Fibroblast of pulmonary artery (primary cell): ENCODE measurements at regions not wholly inside any gene's neighbourhood (a gene's known extent, or its start where the extent isn't known, plus 50 kb on each side); places are given as distances from the start of the nearest gene placed in this dataset.

ENCODE experiments used
- DNase-seq: peaks from one replicate; pipeline ENCODE4 v3.0.0-alpha.2; 2010; ENCODE audit warnings: low read depth
- H3K4me3 ChIP-seq: replicated peaks from 2 replicates; pipeline ENCODE4 v1.5.1; 2011; ENCODE audit warnings: low read depth, mild to moderate bottlenecking, control low read depth, low read length, moderate library complexity
- CTCF ChIP-seq: IDR thresholded peaks from 2 replicates; pipeline ENCODE4 v1.5.1; 2011; ENCODE audit warnings: mild to moderate bottlenecking, control low read depth, low read length, inconsistent platforms; ENCODE audit errors: missing control alignments

- H3K4me3 ChIP-seq: no peak overlapping the region
- TF ChIP-seq CTCF: no peak
- no peak for DNase-seq
Observed at GRCh38 chrX:39667736-39668482, 429.8 kb downstream of the BCOR start.

DNA sequence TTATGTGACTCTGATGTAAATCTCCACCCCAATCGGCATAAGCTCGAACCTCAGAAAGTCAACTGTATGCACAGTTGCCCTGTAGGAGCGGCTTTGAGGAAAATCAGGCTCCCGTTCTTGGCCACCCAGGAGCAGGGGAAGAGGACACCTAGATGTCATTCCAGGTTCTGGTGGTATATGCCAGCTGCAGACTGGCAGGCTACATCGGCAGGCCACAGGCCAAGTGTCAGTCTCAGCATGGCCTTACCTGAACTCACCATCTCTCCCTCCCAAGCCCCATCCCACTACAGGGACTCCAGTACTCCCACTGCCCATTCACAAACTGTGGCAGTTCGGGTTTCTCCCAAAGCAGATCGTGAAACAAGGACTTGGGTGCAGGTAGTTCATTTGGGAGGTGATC lies 428.1 kb downstream of the BCOR start:
- no peak for DNase-seq
- no peak for TF ChIP-seq CTCF
- H3K4me3 ChIP-seq: no peak overlapping the region

DNA sequence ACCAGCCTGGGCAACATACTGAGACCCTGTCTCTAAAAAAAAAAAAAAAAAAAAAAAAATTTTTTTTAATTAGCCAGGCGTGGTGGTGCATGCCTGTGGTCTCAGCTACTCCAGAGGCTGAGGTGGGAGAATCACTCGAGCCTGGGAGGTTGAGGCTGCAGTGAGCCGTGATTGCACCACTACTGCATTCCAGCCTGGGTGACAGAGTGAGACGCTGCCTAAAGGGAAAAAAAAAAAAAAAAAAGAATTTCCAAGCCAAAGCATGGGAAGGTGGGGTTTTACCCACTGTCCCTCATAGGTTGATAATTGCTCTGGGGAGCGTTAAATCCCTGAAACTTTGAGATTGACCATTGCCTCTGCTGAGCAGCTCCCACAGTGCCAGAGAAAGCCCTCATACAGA lies 427.5 kb downstream of the BCOR start:
- no peak for TF ChIP-seq CTCF
- DNase-seq: no peak
- no peak overlapping the region for H3K4me3 ChIP-seq

DNA sequence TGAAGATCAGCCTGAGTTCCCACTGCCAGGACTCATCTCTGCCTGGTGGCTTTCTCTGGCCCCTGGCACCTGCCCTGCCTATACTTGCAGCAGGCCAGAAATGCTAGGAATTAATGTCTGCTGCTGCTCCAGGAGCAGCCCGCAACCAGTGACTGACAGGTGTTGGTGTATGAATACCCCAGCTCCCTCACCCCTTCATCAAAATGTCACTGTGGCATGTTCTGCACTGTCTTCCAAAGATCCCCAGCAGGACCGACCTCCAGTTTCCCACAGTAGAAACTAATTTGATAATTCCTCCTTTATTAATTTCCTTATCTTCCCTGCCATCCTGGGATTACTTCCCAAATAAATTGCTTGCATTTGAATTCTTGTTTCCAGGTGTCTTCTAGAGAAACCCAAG lies 425.4 kb downstream of the BCOR start:
- TF ChIP-seq CTCF: no peak
- no peak for DNase-seq
- no peak overlapping the region for H3K4me3 ChIP-seq

DNA sequence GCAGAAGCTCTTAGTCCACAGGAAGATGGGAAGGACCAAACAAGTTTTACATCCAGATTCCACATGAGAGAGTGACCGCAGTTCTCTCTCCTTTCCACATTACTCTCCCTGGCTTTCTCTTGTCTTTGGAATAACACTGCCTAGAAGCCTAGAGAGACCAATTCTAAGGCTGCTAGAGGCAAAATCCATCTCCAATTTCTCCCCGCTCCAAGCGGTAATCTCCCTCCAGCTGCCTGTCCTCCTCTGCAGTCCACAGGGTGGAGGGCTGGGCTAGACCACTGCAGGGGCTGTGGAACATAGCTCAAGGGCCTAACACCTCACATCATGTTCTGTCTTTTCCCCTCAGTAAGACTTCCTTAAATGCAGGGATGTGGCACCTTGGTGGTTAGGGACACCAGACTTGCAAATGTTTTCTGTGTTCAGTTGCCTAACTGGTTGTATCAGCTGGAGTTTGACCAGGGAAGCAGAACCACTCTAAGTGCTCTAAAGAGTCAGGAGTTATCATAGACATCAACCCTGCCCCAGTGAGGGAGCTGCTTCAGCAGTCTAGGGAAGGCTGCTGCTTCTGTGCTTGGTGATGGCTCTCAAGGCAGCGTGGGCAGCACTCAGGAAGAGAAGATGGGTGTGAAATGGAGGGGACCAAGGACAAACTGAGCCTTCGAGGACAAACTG lies 423.1 kb downstream of the BCOR start:
- no peak for DNase-seq
- no peak for TF ChIP-seq CTCF
- H3K4me3 ChIP-seq: no peak overlapping the region

- H3K4me3 ChIP-seq: no peak overlapping the region
- no peak for DNase-seq
- TF ChIP-seq CTCF: no peak
Observed at GRCh38 chrX:39675162-39675553, 422.6 kb downstream of the BCOR start.

DNA sequence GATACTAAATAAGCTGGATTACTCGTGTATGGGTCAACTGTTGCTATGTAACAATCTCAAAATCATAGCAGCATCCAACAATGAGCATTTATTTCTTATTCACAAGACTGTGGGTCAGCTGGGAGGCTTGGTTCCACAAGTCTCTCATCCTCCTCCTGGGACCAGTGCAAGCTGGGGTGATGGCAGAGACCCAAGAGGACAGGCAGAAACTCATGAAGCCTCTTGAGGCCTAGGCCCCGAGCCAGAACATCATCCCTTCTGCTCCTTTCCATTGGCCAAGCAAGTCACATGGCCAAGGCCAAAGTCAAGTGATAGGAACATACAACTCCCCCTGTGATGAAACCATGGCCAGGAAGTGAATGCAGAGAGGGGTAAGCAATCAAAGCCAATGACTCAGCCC lies 422.1 kb downstream of the BCOR start:
- peak; percentile 25 for DNase-seq
- TF ChIP-seq CTCF: no peak
- no peak overlapping the region for H3K4me3 ChIP-seq
